ENCODE measurements at regions not wholly inside any gene's neighbourhood (a gene's known extent, or its start where the extent isn't known, plus 50 kb on each side); places are given as distances from the start of the nearest gene placed in this dataset.

GRCh38 chr13:57969951-57970350, 338.4 kb downstream of the PCDH17 start:
- BruUV-seq (replicated peaks): no TSS peak
- in situ Hi-C loops (cut with MboI) (no loop called here), intact Hi-C loops (cut with micrococcal nuclease; ENCODE audit: unreplicated experiment) (no loop called here)
- TF ChIP-seq FOS (IDR thresholded peaks at IDR 0.05; ENCODE audit: borderline replicate concordance, extremely low read depth, insufficient read length): no peak
- TF ChIP-seq CBX3 (IDR thresholded peaks at IDR 0.05; ENCODE audit: borderline replicate concordance, low read depth): no peak
- no peak for TF ChIP-seq SUPT20H (IDR thresholded peaks at IDR 0.05; ENCODE audit: borderline replicate concordance, control insufficient read depth, low read depth, low read length)
- no peak for TF ChIP-seq HDGF (IDR thresholded peaks at IDR 0.05)
- no peak for TF ChIP-seq BHLHE40 (IDR thresholded peaks at IDR 0.05; ENCODE audit: borderline replicate concordance in 1 of 2, low read depth in 2 of 2, low read length in 1 of 2)
- no peak for TF ChIP-seq RUNX3 (IDR thresholded peaks at IDR 0.05; ENCODE audit: low read length)
- TF ChIP-seq RCOR1 (conservative IDR thresholded peaks at IDR 0.05; ENCODE audit: low read depth, low read length): no peak
- TF ChIP-seq POLR2AphosphoS2 (IDR thresholded peaks at IDR 0.05; ENCODE audit: low read depth, low read length): no peak
- no peak for TF ChIP-seq USF2 (IDR thresholded peaks at IDR 0.05; ENCODE audit: borderline replicate concordance, low read depth, low read length)
- no peak for TF ChIP-seq KLF5 (IDR thresholded peaks at IDR 0.05; ENCODE audit: partially characterized antibody)
- TF ChIP-seq HDAC2 (IDR thresholded peaks at IDR 0.05): no peak
- no peak for TF ChIP-seq CHD2 (IDR thresholded peaks at IDR 0.05; ENCODE audit: borderline replicate concordance, low read depth, low read length)
- TF ChIP-seq ATF3 (IDR thresholded peaks at IDR 0.05; ENCODE audit: borderline replicate concordance, extremely low read depth, low read depth, low read length): no peak
- no peak for TF ChIP-seq BCLAF1 (IDR thresholded peaks at IDR 0.05)
- TF ChIP-seq CBX5 (IDR thresholded peaks at IDR 0.05; ENCODE audit: low read depth): no peak
- TF ChIP-seq NFYB (IDR thresholded peaks at IDR 0.05; ENCODE audit: insufficient read depth, low read depth, low read length): no peak
- no peak for TF ChIP-seq NR2C1 (IDR thresholded peaks at IDR 0.05)
- FAIRE-seq (no peak), ATAC-seq (no peak), DNase-seq (ENCODE audit: low read depth, low spot score) (no peak)
- ChIA-PET RAD21 (ENCODE audit: unreplicated experiment) (interaction anchor here (0.7 to 0.8 kb wide), 3 partner anchors 13 to 1317 kb away, joined by 4 read pairs; no protein-coding TSS in a partner anchor), CTCF (no interaction called here), POLR2A (no interaction called here), SMC1A (ENCODE audit: uncharacterized antibody, unreplicated experiment) (interaction anchor here (1.5 kb wide), 1 partner anchor 12 kb away, joined by 4 read pairs; no protein-coding TSS in a partner anchor)
- Histone ChIP-seq H3K4me2 (ENCODE audit: control insufficient read depth, insufficient read depth) (no peak overlapping the region), H3K4me3 (no peak overlapping the region), H3K27ac (ENCODE audit: control insufficient read depth, insufficient read depth) (no peak overlapping the region), H3K9ac (ENCODE audit: control insufficient read depth, insufficient read depth, low read length) (no peak overlapping the region), H3K9me3 (replicated peaks; ENCODE audit: control insufficient read depth, insufficient read depth, low read length) (no peaks in the 10 kb centered on the region; the same call in 2 of the 3 replicates), H3K27me3 (replicated peaks in 1 of 2; ENCODE audit: control insufficient read depth in 2 of 2, insufficient read depth in 2 of 2, low read length in 1 of 2) (no peaks in the 10 kb centered on the region), H3K79me2 (ENCODE audit: control insufficient read depth, insufficient read depth, low read length) (no peaks in the 10 kb centered on the region), H3K4me1 (ENCODE audit: control insufficient read depth, insufficient read depth, low read length) (no peaks in the 10 kb centered on the region), H4K20me1 (ENCODE audit: control insufficient read depth, insufficient read depth) (no peaks in the 10 kb centered on the region), H2AFZ (ENCODE audit: control insufficient read depth, low read depth, low read length) (no peak overlapping the region), H3K36me3 (ENCODE audit: control insufficient read depth in 2 of 2, insufficient read depth in 2 of 2, low read length in 1 of 2) (no peaks in the 10 kb centered on the region)
- WGBS (ENCODE audit: insufficient coverage, insufficient replicate concordance, low lambda C conversion rate, missing lambda C conversion rate): 28% methylated on average over 1 of the region's 1 CpG
